ENCODE measurements at regions not wholly inside any gene's neighbourhood (a gene's known extent, or its start where the extent isn't known, plus 50 kb on each side); places are given as distances from the start of the nearest gene placed in this dataset.

GRCh38 chr10:2918489-2918888 is 148.9 kb upstream of the PFKP start:
- Histone ChIP-seq H3K27ac (no peak overlapping the region), H3K27me3 (peaks cover 0 to 31% (median 11%) of the 10 kb centered on the region in 7 donors), H3K36me3 (no peaks in the 10 kb centered on the region), H3K9me3 (no peaks in the 10 kb centered on the region), H3K4me3 (no peak overlapping the region), H3K4me1 (no peaks in the 10 kb centered on the region)
- DNase-seq (no peak), ATAC-seq (no peak)
- intact Hi-C loops (cut with DNase I), result no loop called here
- TF ChIP-seq, protein P1, sequence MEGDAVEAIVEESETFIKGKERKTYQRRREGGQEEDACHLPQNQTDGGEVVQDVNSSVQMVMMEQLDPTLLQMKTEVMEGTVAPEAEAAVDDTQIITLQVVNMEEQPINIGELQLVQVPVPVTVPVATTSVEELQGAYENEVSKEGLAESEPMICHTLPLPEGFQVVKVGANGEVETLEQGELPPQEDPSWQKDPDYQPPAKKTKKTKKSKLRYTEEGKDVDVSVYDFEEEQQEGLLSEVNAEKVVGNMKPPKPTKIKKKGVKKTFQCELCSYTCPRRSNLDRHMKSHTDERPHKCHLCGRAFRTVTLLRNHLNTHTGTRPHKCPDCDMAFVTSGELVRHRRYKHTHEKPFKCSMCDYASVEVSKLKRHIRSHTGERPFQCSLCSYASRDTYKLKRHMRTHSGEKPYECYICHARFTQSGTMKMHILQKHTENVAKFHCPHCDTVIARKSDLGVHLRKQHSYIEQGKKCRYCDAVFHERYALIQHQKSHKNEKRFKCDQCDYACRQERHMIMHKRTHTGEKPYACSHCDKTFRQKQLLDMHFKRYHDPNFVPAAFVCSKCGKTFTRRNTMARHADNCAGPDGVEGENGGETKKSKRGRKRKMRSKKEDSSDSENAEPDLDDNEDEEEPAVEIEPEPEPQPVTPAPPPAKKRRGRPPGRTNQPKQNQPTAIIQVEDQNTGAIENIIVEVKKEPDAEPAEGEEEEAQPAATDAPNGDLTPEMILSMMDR (IDR thresholded peaks at IDR 0.05), result no peak
- WGBS, 2 donors, result 59 to 81% methylated on average over 1 of the region's 1 CpG

GRCh38 chr10:2917926-2918325 is 149.4 kb upstream of the PFKP start:
- H3K4me3 ChIP-seq, result no peak overlapping the region
- intact Hi-C loops (cut with DNase I), result no loop called here
- DNase-seq, result no peak
- WGBS, 2 donors, result 72 to 76% methylated on average over 10 of the region's 10 CpGs
- H3K4me1 ChIP-seq, result no peaks in the 10 kb centered on the region
- TF ChIP-seq, protein P1 (IDR thresholded peaks at IDR 0.05), result no peak
- H3K36me3 ChIP-seq, result no peaks in the 10 kb centered on the region
- no peak for ATAC-seq
- H3K27ac ChIP-seq, result no peak overlapping the region
- H3K9me3 ChIP-seq, result no peaks in the 10 kb centered on the region
- peaks cover 0 to 37% (median 15%) of the 10 kb centered on the region in 7 donors for H3K27me3 ChIP-seq

- intact Hi-C loops (cut with DNase I), result no loop called here
- no peaks in the 10 kb centered on the region for H3K9me3 ChIP-seq
- 88 to 89% methylated on average over 11 of the region's 11 CpGs for WGBS, 2 donors
- TF ChIP-seq, protein P1 (IDR thresholded peaks at IDR 0.05), result no peak
- ATAC-seq, result peak in 1 of 8 donors; percentile 13
- no peaks in the 10 kb centered on the region for H3K4me1 ChIP-seq
- no peak for DNase-seq
- H3K4me3 ChIP-seq, result no peak overlapping the region
- peaks cover 0 to 43% (median 18%) of the 10 kb centered on the region in 7 donors for H3K27me3 ChIP-seq
- H3K27ac ChIP-seq, result no peak overlapping the region
- H3K36me3 ChIP-seq, result no peaks in the 10 kb centered on the region
Measured at GRCh38 chr10:2915412-2915811, 151.9 kb upstream of the PFKP start.

- TF ChIP-seq, protein P1 (IDR thresholded peaks at IDR 0.05), result no peak
- no peak for ATAC-seq
- 71 to 78% methylated on average over 5 of the region's 5 CpGs for WGBS, 2 donors
Measured at GRCh38 chr10:2914741-2915140, 152.6 kb upstream of the PFKP start.

More at GRCh38 chr10:2914741-2915140, 152.6 kb upstream of the PFKP start:
- H3K4me3 ChIP-seq, result no peak overlapping the region
- H3K27ac ChIP-seq, result no peak overlapping the region
- DNase-seq, result no peak
- H3K9me3 ChIP-seq, result no peaks in the 10 kb centered on the region
- no peaks in the 10 kb centered on the region for H3K36me3 ChIP-seq
- H3K27me3 ChIP-seq, result peaks cover 0 to 43% (median 18%) of the 10 kb centered on the region in 7 donors
- no peaks in the 10 kb centered on the region for H3K4me1 ChIP-seq
- intact Hi-C loops (cut with DNase I), result no loop called here
